ENCODE measurements at regions not wholly inside any gene's neighbourhood (a gene's known extent, or its start where the extent isn't known, plus 50 kb on each side); places are given as distances from the start of the nearest gene placed in this dataset.

- no peak for DNase-seq
These were observed 236.1 kb upstream of the CADM1 start for GRCh38 chr11:115740324-115740723.

DNA sequence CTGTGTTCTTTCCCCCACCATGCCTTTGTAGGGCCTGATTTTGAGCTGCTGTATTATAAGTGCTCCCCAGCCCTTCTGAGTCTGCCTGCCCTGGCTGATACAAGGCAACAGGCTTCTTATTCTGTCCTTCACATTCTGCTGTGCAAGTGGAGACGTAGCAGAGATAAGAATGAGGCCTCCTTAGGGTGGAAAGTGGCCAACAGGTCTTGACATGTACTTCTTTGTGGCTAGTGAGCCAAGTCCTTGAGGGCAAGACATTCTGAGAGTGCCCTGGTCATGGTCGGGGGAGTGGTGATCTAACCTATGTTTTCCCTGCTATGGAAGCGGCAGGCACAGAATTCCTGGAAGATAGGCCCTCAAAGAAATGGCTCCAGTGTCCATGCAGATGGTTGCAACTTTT lies 235.7 kb upstream of the CADM1 start:
- DNase-seq, result no peak

GRCh38 chr11:115739146-115739545 lies 234.9 kb upstream of the CADM1 start:
- no peak for DNase-seq

DNA sequence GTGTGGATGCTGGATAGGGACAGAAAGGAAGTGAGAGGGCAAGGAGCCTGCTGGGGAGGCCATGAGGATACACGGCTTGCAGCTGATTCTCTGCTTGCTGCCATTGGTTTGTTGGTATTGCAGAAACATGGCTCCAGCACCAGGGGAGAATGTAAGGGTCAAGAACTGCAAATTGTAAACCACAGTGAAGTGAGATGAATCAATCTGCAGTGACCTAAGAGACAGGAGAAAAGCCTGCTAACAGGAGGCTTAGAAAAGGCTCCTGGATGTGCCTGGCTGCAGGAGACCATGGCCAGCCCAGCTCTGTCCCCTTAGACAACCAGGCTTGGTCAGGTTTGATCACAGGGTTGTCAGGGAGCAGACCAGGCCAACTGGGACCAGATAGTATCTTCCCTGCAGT lies 233.7 kb upstream of the CADM1 start:
- no peak for DNase-seq

DNA sequence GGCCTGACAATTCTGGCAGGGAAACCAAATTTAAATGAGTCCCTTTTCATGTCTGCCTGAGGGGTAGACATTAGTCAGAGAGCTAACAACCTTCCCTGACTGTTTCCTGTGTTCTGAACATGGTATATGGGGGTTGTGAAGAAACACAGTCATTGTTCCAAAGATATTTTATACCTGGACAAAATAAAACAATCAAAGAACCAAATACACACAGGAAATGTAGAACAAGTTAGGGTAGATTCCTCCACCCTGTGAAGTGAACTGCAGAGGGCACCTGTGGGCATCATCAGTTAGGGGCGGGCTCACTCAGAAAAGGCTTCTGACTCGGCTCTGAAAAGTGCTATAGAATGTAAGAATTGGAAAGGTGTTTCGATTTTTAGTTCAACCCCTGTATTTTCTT lies 231.9 kb upstream of the CADM1 start:
- DNase-seq, result no peak

DNA sequence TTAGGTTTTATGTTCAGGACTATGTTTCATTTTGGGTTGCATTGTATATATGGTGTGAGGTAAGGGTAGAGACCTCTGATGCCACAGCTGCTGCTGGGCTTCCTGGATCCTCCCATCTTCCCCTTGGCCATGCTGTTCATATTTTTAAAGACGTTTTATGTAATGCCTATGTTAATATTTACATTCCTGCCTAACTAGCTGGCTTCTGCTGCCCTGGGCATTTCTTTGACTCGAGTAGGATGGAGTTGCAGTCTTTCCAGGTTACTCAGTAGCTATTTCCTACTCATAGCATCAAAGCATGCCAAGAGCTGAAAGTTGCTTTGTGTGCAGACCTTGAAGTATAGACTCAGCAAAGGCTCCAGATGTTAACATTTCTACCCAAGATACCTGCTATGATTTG lies 220.5 kb upstream of the CADM1 start:
- no peak for DNase-seq

GRCh38 chr11:115722711-115723110 lies 218.5 kb upstream of the CADM1 start:
- DNase-seq, result no peak

- DNase-seq, result no peak
These were observed 217.2 kb upstream of the CADM1 start for GRCh38 chr11:115721296-115721995.

- no peak for DNase-seq
These were observed 216.5 kb upstream of the CADM1 start for GRCh38 chr11:115720602-115721245.

DNA sequence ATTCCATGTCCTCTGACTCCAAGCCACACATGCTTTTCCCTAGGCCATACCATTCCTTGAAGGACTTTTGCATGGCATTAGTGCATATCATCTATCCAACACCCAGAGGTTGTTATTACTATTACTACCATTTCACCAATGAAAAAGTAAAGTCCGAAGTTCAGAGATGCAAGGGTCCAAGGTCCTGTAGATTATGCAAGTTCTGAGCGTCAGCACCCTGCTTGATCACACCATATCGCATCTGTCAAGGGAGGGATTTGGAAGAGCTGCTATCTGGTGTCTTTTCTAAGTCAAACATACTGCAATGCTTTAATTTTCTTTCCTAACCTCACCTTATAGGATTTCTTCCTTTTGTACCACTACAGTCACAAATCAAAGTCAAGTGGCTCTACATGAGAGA lies 214.7 kb upstream of the CADM1 start:
- DNase-seq, result no peak

DNA sequence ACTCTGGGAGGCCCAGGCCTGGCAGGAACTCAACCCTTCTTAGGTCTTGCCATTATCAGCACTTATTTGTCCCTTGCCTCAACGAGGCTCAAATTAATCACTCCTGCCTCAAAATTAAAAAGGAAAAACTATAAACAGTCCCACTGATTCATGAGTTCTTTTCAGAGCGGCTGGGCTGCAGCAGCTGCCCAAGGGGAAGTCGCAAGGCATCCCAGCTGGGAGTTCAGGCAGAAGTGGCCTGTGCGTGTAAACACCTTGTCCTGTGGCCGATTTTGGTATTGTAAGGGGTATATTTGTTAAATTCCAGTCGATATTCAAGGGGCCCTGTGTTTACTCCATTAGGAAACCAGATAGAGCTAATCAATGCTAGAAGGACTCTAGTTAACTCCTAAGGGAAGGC lies 213.9 kb upstream of the CADM1 start:
- no peak for DNase-seq

- no peak for DNase-seq
These were observed 212.7 kb upstream of the CADM1 start for GRCh38 chr11:115716601-115717529.

DNA sequence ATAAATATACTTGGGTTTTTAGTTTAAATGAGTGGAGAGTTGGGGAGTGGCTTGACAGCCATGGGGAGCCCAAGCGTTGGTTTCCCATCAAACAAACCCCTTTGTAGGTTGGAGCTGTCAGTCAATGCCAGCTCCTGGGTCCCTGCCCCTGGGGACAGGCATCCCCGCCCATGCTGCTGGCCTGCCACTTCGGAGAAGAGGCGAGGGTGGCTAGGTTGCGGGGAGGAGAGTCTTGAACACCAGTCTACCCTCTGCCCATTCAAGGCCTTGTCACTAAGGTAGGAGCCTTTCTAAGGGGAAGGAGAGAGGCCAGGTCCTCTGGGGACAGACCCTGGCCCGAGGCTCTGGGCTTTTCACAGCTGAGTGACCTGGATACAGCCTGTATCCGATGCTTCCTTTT lies 211.9 kb upstream of the CADM1 start:
- DNase-seq, result no peak

DNA sequence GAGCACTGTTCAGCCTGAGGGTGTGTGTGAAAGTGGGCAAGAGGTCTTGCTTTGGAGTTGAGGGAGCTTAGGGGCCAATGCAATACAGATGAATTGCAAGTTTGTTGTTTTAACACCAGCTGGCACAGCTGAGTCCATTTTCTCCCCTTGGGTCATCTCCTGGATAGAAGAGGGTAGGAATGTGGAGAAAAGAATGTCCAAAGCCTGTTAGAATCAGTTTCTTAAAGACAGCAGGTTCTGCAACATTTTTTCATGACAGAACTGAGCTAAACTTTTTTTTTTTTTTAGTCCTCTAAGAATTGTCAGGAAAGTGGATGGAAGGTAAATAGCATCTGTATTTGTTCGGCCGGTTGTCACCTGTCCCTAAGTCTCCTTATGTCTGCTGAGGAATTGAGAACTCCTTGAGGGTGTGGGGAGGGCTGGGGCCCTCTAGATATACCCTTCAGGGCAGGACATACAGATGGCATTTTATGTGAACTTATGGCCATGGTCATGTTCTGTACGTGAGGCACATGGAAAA lies 211.1 kb upstream of the CADM1 start:
- DNase-seq, result no peak

DNA sequence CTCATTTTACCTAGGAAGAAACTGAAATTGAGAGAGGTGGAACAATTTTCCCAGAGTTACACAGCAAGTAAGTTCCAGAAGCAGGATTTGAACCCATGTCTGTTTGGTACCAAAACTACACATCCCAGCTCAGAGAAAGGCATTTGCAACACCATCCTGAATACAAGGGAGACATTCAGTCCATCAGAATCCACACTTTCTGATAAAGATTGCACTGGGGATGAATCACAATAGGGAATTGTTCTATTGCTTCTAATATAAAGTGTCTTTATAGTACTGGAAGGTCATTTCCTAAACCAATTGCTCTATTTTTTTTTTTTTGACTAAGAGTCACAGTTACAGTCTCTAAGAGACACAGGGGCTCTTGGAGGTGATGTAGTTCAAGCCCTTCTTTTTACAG lies 208.1 kb upstream of the CADM1 start:
- DNase-seq, result no peak

GRCh38 chr11:115710980-115711379 lies 206.8 kb upstream of the CADM1 start:
- DNase-seq, result no peak

GRCh38 chr11:115710426-115710825 lies 206.2 kb upstream of the CADM1 start:
- no peak for DNase-seq

GRCh38 chr11:115709297-115709696 lies 205.1 kb upstream of the CADM1 start:
- DNase-seq, result no peak

GRCh38 chr11:115707180-115707905 lies 203.1 kb upstream of the CADM1 start:
- no peak for DNase-seq

DNA sequence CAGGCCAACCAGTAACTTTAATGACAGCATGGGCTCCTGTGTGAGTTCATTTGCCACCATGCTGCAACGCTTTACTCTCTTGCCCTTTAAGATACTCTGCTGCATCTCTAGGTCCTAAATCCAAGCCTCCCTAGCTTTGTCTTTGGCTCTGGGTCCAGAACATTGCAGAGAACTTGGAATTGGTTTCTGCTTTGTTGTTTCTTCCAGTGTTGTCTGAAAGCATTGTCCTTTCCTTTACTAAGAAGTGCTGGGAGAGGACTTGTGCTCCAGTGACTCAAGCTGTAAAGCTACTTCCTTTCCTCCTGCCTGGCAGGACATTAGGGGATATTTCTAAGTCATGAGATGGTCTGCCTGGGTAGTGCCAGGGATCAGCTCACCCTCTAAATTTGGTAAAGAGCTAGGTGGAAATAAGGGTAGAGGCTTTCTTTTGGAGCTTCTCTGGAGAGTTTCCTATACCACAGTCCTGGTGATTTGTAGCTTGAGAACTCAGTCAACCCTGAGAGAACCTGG lies 202.5 kb upstream of the CADM1 start:
- no peak for DNase-seq

DNA sequence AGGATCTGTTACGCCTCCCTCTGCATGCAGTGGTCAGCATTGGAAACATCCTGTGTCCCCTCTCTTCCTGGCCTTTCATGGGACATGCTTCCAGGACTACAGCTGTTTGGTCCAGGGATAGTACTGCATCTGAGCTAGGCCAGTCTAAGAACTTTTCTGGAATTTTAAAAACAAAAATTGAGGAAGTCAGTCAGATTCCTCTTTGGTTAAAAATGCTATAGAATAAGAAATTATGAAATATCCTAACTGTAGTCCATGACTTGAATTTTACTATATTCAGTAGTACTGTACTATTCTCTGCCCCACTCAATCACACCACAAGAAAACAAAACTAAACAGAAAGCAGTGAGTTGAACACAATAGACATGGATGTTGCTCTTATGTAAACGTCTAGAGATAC lies 201.0 kb upstream of the CADM1 start:
- no peak for DNase-seq

DNA sequence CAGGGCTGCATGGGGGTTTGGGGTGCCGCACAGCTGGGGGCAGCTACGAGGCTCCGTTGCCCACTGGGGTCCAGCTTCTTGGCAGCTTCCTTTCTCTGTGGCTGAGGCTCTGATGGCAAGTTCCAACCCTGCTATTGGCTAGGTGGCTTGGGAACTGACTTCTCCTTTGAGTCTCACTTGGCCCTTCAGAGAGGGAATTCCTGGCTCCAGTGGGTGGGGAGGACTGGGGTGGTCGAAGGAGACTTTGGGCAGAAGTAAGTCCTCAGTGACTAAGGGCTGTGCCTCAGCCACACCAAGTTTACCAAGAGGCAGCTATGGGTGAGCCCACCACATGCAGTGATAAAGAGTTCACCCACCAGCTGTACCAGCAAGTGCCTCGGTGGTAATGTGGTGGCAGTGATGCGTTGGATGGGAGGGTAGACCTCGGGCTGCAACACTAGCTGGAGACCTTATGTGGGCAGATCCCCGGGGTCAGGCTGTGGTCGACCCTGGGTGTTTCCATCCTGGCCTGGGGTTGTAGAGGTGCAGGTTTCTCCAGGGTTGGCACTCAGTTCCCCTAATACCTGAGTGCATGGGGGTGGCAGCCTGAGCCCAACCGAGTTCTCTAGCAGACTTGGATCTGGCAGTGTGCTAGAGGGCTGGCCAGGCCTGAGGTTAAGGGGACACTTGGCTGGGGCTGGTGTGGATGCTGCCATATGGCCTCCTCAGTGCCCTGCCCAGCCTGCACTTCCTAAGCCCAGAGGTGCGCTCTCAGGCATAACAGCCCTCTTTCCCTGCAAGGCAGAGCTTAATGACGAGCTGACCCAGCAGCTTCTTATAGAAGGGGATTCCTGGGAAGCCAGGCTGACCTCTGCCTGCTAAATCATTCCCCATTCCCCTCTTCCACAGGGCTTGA lies 197.0 kb upstream of the CADM1 start:
- DNase-seq, result no peak

Measured in activated CD8-positive, alpha-beta memory T cell treated with anti-CD3 and anti-CD28 coated beads for 24 hours (primary cell).